ENCODE measurements at regions not wholly inside any gene's neighbourhood (a gene's known extent, or its start where the extent isn't known, plus 50 kb on each side); places are given as distances from the start of the nearest gene placed in this dataset.
"Not testable (repeated sequence)": the region's sequence is repeated elsewhere in the genome, so short reads cannot be mapped to it uniquely, and the experiment has no call there.

DNA sequence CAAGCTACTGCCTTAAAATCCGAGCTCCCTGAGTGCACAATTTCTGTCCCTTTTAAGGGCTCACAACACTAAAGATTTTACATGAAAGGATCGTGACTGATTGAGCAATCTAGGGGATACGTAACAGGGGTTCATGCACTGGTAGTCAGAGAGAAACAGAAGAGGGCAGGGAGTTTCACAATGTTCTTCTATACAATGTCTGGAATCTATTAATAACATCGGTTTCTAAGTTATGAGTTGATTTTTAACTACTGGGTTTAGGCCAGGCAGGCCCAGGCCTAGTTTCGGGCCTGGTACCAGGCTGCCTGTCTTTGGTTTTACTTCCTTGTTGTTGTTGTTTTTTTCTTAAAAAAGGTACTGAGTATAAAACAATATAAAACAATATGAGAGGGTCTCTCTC is 632.4 kb upstream of the AMOT start:
- not testable (repeated sequence) for DNase-seq

GRCh38 chrX:113470166-113470565 is 629.5 kb upstream of the AMOT start:
- DNase-seq, result no peak

- DNase-seq, result no peak
Observed at GRCh38 chrX:113457719-113458118, 617.1 kb upstream of the AMOT start.

GRCh38 chrX:113455582-113455981 is 615.0 kb upstream of the AMOT start:
- no peak for DNase-seq

- DNase-seq, result no peak
Observed at GRCh38 chrX:113429011-113429410, 588.4 kb upstream of the AMOT start.

- DNase-seq, result no peak
Observed at GRCh38 chrX:113422323-113422722, 581.7 kb upstream of the AMOT start.

- no peak for DNase-seq
Observed at GRCh38 chrX:113421432-113421831, 580.8 kb upstream of the AMOT start.

GRCh38 chrX:113412106-113412505 is 571.5 kb upstream of the AMOT start:
- DNase-seq, result no peak

DNA sequence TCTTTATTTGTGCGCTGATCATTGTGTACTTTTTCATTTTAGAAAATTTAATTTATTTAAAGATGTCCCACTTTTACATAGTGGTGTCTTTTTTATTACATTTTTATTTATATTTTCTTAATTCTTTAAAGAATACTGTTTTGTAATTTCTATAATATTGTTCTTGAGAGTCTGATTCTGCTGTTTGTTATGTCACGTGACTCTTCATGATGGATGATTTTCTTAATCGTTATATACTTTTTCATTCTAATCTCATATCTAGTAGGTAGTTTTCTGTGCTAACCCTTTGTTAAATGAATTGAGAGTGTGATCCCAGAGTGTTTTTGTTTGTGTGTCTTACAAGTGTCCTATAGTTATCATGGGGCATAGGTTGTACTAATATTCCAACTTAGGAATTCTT is 568.2 kb upstream of the AMOT start:
- no peak for DNase-seq

DNA sequence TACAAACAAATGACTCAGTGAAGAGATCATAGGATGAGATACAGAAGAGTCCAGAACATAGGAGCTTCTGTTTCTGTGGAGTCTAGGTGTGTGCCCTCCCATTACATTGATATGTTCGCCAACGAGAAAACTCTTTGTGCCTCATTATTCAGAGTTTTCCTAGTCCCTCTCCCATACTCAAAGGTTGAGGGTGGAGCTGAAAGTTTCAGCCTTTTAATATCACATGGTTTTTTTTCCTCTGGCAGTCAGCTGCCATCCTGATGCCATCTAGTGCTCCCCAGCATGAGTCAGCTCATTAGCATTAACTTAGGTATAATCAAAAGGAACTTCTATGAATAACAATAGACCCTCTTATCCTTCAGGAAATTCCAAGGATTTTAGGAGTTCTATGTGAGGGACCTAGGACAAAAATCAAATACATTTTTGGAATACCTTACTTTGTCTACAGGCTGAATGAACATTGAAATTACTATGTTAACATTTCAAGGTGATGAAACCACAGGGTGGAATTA is 559.6 kb upstream of the AMOT start:
- no peak for DNase-seq

DNA sequence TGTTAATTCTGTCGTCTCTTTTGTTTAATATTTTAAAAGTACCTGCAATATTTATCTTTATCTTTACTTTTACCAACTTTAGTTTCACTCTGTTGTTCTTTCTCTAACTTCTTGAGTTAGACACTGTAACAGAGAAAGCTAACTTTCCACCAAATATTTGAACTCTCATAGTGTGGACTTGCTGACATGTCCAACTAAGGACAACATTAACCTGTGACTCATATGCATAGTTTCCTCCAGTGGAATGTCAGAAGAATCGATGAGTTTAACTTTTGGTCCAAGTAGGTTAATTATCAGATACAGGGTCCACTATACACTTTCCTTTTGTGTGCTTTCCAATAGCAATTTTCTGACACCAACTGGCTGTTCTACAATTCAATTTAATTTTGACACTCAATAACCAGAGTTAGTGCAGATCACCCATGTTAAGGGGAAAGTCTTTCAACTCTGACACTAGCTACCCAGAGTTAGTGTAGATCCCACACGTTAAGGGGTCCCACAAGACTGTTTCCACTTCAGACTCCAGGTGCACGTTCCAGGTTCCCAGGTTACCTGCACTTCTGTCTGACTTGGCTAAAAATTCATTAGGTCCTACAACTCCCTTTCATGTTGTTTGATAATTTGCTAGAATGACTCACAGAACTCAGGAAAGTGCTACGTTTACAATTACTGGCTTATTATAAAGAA is 559.0 kb upstream of the AMOT start:
- DNase-seq, result no peak

DNA sequence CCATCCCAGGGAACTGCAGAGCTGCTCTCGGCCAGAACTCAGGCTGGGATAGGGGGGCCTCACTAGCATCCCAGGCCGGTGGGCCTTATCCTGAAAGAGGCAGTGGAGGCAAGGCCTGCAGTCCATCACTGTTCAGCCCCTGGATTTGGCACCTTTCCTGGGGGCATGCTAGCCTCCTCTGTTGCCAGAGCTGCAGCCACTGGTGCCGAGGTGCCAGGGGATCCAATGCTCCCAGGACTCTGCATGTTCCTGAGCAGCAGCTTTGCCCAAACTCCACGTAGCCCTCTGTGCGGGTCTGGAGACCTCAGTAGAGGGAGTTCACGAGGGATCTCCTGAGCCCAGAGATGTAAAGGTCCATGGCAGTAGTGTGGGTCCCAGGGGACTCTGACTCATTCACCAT is 551.7 kb upstream of the AMOT start:
- DNase-seq, result no peak

- DNase-seq, result no peak
Observed at GRCh38 chrX:113391875-113392274, 551.2 kb upstream of the AMOT start.

DNA sequence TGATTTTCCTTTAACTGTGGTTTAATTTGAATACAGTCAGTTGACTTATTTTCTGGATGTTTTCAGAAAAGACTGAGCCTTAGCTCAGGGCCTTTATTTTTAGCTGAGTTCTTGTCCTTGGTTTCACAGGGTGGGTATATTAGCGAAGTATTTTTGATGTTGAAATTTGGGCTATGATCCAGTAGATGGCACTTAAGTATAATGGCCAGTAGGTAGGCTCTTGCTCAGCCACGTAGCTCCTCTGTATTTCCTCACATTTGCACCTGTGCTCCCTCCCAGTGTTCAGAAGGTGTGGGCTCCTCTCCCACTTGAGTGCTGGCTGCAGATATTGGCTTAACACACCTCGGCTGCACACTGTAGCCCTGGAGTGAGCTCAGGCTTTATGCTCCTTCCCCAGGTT is 549.9 kb upstream of the AMOT start:
- no peak for DNase-seq

DNA sequence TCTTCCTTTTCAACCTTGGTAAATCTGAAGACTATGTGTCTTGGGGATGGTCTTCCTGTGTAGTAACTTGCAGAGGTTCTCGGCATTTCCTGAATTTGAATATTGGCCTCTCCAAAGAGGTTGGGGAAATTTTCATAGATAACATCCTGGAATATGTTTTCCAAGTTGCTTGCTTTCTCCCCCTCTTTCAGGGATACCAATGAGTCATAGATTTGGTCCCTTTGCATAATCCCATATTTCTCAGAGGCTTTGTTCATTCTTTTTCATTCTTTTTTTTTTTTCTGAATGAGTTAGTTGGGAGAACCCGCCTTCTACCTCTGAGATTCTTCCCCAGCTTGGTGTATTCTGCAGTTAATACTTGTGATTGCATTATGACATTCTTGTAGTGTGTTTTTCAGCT is 549.2 kb upstream of the AMOT start:
- DNase-seq, result no peak

DNA sequence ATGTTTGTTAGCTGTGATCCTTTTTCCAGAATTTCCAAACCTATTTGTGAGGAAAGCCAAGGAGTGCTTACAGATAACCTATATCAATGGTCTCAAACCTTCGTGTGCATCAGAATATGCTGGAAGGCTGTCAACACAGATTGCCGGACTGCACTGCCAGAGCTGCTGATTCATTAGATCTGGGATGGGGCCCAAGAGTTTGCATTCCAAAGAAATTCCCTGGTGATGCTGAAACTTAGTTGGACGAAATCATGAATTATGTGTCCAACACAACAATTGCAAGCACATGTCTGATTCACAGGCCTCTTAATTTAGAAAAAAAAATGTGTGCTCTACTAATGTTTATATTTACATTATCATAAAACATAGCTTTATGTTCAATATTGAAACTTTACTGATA is 544.0 kb upstream of the AMOT start:
- DNase-seq, result no peak

DNA sequence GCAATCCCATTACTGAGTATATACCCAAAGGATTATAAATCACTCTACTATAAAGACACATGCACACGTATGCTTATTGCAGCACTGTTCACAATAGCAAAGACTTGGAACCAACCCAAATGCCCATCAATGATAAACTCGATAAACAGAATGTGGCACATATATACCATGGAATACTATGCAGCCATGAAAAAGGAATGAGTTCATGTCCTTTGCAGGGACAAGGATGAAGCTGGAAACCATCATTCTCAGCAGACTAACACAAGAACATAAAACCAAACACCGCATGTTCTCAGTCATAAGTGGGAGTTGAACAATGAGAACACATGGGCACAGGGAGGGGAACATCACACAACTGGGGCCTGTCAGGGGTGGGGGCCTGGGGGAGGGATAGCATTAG is 532.8 kb upstream of the AMOT start:
- not testable (repeated sequence) for DNase-seq

DNA sequence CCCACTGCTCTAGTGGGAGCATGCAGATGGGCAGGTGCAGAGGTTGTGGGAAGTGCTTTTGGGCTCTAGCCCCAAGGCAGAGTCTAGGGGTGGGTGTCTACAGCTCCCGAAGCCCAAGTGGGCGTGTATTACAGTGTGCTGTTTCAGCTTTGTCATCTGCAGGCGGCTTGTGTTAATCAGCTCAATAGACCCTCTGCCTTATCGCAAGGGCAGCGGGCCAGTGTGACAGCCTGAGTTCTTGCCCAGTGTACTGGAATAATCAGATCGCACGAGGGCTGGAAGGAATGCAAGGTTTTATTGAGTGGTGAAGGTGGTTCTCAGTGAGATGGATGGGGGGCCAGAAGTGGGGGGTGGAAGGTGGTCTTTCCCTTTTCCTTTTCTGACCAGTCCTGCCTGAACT is 529.4 kb upstream of the AMOT start:
- no peak for DNase-seq

DNA sequence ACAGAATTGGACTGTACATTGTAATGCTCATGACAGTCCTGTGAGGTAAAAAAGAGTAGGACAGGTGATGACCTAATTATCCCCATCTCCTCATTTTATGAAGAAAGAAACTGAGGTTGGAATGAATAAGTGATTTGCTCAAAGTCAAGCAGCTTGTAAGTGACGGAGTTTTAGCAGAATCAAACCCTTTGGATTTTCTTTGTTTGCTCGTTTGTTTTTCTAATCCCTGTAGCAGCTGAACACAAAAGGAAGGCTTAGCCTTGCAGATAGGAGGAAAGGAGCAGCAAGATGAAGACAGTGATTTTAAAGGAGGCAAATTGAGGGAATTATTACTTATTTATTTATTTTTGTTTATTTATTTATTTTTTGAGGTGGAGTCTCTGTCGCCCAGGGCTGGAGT is 528.4 kb upstream of the AMOT start:
- no peak for DNase-seq

DNA sequence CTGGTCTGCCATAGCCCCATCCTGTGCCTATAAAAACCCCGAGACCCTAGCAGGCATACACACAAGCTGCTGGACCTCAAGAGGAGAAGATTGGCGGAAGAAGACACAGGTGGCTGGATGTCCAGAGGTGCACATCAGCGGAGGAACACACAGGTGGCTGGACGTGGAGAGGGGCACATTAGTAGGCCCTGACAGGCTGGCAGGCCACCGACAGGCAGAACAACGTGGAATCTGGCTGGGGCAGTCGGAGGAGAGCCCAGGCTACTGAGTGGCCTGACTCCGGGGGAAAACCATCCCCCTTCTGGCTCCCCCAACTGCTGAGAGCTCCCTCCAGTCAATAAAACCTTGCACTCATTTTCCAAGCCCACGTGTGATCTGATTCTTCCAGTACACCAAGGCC is 512.5 kb upstream of the AMOT start:
- no peak for DNase-seq

GRCh38 chrX:113330416-113330815 is 489.8 kb upstream of the AMOT start:
- no peak for DNase-seq

- no peak for DNase-seq
Observed at GRCh38 chrX:113315927-113316326, 475.3 kb upstream of the AMOT start.

DNA sequence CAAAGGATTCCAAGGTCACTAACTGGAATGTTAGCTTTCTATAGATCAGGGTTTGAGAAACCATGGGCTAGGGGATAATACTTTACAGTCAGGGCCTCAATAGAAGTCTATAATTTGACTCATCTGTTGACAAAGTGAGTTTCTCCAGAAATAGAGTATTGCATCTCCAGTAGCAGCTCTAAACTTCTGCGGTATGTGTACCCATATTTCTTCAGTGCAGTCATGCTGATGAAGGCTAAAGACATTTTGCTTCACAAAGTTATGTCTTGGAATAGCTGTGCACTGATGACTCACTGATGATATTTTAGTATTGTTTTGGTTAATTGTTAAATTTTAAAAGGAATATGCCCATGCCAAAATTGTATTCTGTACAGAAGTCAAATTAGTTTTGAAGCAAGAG is 464.9 kb upstream of the AMOT start:
- no peak for DNase-seq

DNA sequence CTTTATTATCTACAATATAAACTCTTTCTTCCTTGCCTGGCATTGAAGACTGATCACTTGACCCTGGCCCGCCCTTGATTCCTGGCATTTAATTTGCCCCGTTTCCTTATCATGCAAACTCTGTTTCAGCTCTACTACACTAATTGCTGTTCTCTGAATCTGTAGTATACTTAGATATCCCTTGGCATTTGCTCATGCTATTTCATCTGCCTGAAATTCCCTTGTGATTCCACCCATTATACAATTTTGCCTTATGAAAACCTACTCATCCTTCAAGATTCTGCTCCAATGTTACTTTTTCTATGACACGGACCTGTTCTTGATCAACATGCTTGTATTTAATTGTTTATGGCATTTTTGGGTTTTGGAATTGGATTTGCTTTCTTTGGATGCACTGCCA is 459.9 kb upstream of the AMOT start:
- no peak for DNase-seq

- no peak for DNase-seq
Observed at GRCh38 chrX:113297437-113297836, 456.8 kb upstream of the AMOT start.

Data from bone marrow (tissue), 2 donors.